Lower leg skin (tissue), 4 donors: ENCODE measurements at regions not wholly inside any gene's neighbourhood (a gene's known extent, or its start where the extent isn't known, plus 50 kb on each side); places are given as distances from the start of the nearest gene placed in this dataset.

Experiments used
- DNase-seq, 2 donors: peaks; one replicate each; pipeline ENCODE4 v3.0.0-alpha.2; 2019; ENCODE audit warnings: low spot score in 2 of 2
- H3K4me3 ChIP-seq: fragments of 200-600 bp; sonication (generic); 2 replicates; pipeline ENCODE4 v1.5.1; 2017; ENCODE audit warnings: mild to moderate bottlenecking, low read depth; ENCODE audit not compliant: poor library complexity, severe bottlenecking
- CTCF ChIP-seq, 3 donors: fragments of 450-650 bp; IDR thresholded peaks; one replicate each; pipeline ENCODE4 v1.5.1; 2016; ENCODE audit warnings: antibody characterized with exemption in 3 of 3, mild to moderate bottlenecking in 3 of 3, moderate library complexity in 2 of 3
- POLR2A ChIP-seq, 2 donors: fragments of 450-650 bp; IDR thresholded peaks; one replicate each; pipeline ENCODE4 v1.6.1; 2016 to 2017; ENCODE audit warnings: antibody characterized with exemption in 2 of 2, mild to moderate bottlenecking in 1 of 2, moderate library complexity in 1 of 2
- WGBS, 2 donors: methylation state at CpG; one replicate each; pipeline ENCODE4 v1.1.5; 2018; 5-methylcytosine and 5-hydroxymethylcytosine counted together
- intact Hi-C: fragments of 100-400 bp; cut with DNase I; formaldehyde crosslinking; loops from one replicate; pipeline ENCODE4 v1.15.0; 2023; ENCODE audit warnings: low total_unique reads

- 88 to 90% methylated on average over 6 of the region's 6 CpGs for WGBS, 2 donors
- intact Hi-C loops, result no loop called here
- H3K4me3 ChIP-seq, result no peak overlapping the region
- TF ChIP-seq POLR2A (IDR thresholded peaks at IDR 0.05), result no peak
- no peak for TF ChIP-seq CTCF (IDR thresholded peaks at IDR 0.05)
- DNase-seq, result no peak
These were observed 308.2 kb downstream of the CD83 start for GRCh38 chr6:14425805-14426204.

- TF ChIP-seq CTCF (IDR thresholded peaks at IDR 0.05) (no peak), POLR2A (IDR thresholded peaks at IDR 0.05) (no peak)
- intact Hi-C loops, result no loop called here
- 93 to 98% methylated on average over 2 of the region's 2 CpGs for WGBS, 2 donors
These were observed 308.7 kb downstream of the CD83 start for GRCh38 chr6:14426281-14426680.

GRCh38 chr6:14428269-14428668, 310.7 kb downstream of the CD83 start:
- no peak for DNase-seq
- WGBS, 2 donors, result 70 to 74% methylated on average over 3 of the region's 3 CpGs
- TF ChIP-seq CTCF (IDR thresholded peaks at IDR 0.05) (no peak), POLR2A (IDR thresholded peaks at IDR 0.05) (no peak)
- intact Hi-C loops, result no loop called here
- no peak overlapping the region for H3K4me3 ChIP-seq

More at GRCh38 chr6:14426281-14426680, 308.7 kb downstream of the CD83 start:
- DNase-seq, result no peak
- H3K4me3 ChIP-seq, result no peak overlapping the region

- no peak for DNase-seq
- 83 to 95% methylated on average over 10 of the region's 10 CpGs for WGBS, 2 donors
- intact Hi-C loops, result no loop called here
- no peak overlapping the region for H3K4me3 ChIP-seq
- TF ChIP-seq CTCF (IDR thresholded peaks at IDR 0.05), result no peak
- no peak for TF ChIP-seq POLR2A (IDR thresholded peaks at IDR 0.05)
These were observed 311.8 kb downstream of the CD83 start for GRCh38 chr6:14429396-14429795.

GRCh38 chr6:14430218-14430617, 312.6 kb downstream of the CD83 start:
- no peak overlapping the region for H3K4me3 ChIP-seq
- no peak for DNase-seq
- intact Hi-C loops, result no loop called here
- 88 to 95% methylated on average over 2 of the region's 2 CpGs for WGBS, 2 donors
- TF ChIP-seq POLR2A (IDR thresholded peaks at IDR 0.05), result no peak
- no peak for TF ChIP-seq CTCF (IDR thresholded peaks at IDR 0.05)
